Breast epithelium (tissue), 4 donors: ENCODE measurements at regions not wholly inside any gene's neighbourhood (a gene's known extent, or its start where the extent isn't known, plus 50 kb on each side); places are given as distances from the start of the nearest gene placed in this dataset.

Source experiments
- DNase-seq, 2 donors: peaks; one replicate each; pipeline ENCODE4 v3.0.0-alpha.2; 2019; ENCODE audit warnings: low spot score in 2 of 2
- H3K27ac ChIP-seq, 2 donors: fragments of 200-600 bp; sonication (generic) in 1 of 2; one replicate each; pipeline ENCODE4 v1.5.1; 2016 to 2019; ENCODE audit warnings: mild to moderate bottlenecking in 1 of 2
- H3K27me3 ChIP-seq, 2 donors: fragments of 200-600 bp; sonication (generic) in 1 of 2; one replicate each; pipeline versions ENCODE4 v1.5.1 to v1.6.0; 2017 to 2019; ENCODE audit warnings: control low read depth in 1 of 2, mild to moderate bottlenecking in 1 of 2
- H3K36me3 ChIP-seq: fragments of 200-600 bp; one replicate; pipeline ENCODE4 v1.5.1; 2019
- H3K4me1 ChIP-seq, 2 donors: fragments of 200-600 bp; sonication (generic); one replicate each; pipeline ENCODE4 v1.5.1; 2016 to 2019; ENCODE audit warnings: control low read depth in 1 of 2
- H3K4me3 ChIP-seq, 3 donors: fragments of 200-600 bp; sonication (generic); 1 replicate in 2 of 3; 2 replicates in 1 of 3; pipeline ENCODE4 v1.5.1; 2016 to 2019; ENCODE audit warnings: mild to moderate bottlenecking in 3 of 3, moderate library complexity in 2 of 3
- H3K9me3 ChIP-seq, 2 donors: fragments of 200-600 bp; sonication (generic) in 1 of 2; one replicate each; pipeline ENCODE4 v1.5.1; 2016 to 2019; ENCODE audit warnings: control low read depth in 1 of 2
- CTCF ChIP-seq, 3 donors: fragments of 450-650 bp; IDR thresholded peaks; one replicate each; pipeline ENCODE4 v1.5.1; 2016 to 2017; ENCODE audit warnings: antibody characterized with exemption in 3 of 3, mild to moderate bottlenecking in 3 of 3, moderate library complexity in 3 of 3
- POLR2A ChIP-seq: fragments of 450-650 bp; IDR thresholded peaks from one replicate; pipeline ENCODE4 v1.6.1; 2016; ENCODE audit warnings: antibody characterized with exemption, mild to moderate bottlenecking, moderate library complexity
- POLR2AphosphoS5 ChIP-seq, 3 donors: sonication (generic); formaldehyde crosslinking; IDR thresholded peaks; one replicate each; pipeline ENCODE4 v1.6.1; 2017; ENCODE audit warnings: antibody characterized with exemption in 3 of 3
- intact Hi-C: fragments of 100-400 bp; cut with DNase I; formaldehyde crosslinking; loops from one replicate; pipeline ENCODE4 v1.15.1; 2023; ENCODE audit warnings: low total_unique reads

GRCh38 chr20:39462416-39462945, 500.3 kb downstream of the DHX35 start:
- H3K36me3 ChIP-seq, result no peaks in the 10 kb centered on the region
- no peaks in the 10 kb centered on the region for H3K9me3 ChIP-seq
- DNase-seq, result no peak
- no peak overlapping the region for H3K4me3 ChIP-seq
- TF ChIP-seq CTCF (IDR thresholded peaks at IDR 0.05) (no peak), POLR2A (no peak), POLR2AphosphoS5 (IDR thresholded peaks at IDR 0.05) (no peak)
- intact Hi-C loops, result no loop called here
- H3K27me3 ChIP-seq, result no peaks in the 10 kb centered on the region
- H3K27ac ChIP-seq, result peak overlapping the region in 1 of 2 donors; percentile 7
- no peaks in the 10 kb centered on the region for H3K4me1 ChIP-seq

- Histone ChIP-seq H3K9me3 (no peaks in the 10 kb centered on the region), H3K27ac (no peak overlapping the region), H3K27me3 (no peaks in the 10 kb centered on the region), H3K4me3 (no peak overlapping the region), H3K36me3 (no peaks in the 10 kb centered on the region), H3K4me1 (no peaks in the 10 kb centered on the region)
- intact Hi-C loops, result no loop called here
- TF ChIP-seq CTCF (IDR thresholded peaks at IDR 0.05), result no peak
- no peak for TF ChIP-seq POLR2AphosphoS5 (IDR thresholded peaks at IDR 0.05)
- TF ChIP-seq POLR2A, result no peak
- DNase-seq, result no peak
Observed at GRCh38 chr20:39458452-39458851, 496.3 kb downstream of the DHX35 start.

DNA sequence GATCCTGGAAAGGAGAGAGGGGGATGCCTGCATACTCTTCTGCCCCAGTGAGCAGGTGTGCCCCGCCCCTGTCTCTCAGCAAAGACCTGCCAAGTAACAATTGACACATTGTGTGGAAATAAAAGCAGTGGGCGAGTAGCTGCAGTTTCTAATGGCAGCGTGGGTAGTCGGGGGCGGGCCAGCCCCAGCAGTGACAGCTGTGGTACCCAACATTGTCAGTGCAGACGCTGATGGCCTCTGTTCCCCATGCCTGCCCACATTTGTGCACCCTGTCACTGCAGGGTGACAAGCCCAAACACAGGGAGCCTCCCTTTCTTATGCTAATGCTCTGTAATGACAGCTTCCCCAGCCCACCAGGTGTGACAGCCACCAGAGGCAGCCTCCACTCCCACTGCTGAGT, 491.7 kb downstream of the DHX35 start:
- no peak for DNase-seq

DNA sequence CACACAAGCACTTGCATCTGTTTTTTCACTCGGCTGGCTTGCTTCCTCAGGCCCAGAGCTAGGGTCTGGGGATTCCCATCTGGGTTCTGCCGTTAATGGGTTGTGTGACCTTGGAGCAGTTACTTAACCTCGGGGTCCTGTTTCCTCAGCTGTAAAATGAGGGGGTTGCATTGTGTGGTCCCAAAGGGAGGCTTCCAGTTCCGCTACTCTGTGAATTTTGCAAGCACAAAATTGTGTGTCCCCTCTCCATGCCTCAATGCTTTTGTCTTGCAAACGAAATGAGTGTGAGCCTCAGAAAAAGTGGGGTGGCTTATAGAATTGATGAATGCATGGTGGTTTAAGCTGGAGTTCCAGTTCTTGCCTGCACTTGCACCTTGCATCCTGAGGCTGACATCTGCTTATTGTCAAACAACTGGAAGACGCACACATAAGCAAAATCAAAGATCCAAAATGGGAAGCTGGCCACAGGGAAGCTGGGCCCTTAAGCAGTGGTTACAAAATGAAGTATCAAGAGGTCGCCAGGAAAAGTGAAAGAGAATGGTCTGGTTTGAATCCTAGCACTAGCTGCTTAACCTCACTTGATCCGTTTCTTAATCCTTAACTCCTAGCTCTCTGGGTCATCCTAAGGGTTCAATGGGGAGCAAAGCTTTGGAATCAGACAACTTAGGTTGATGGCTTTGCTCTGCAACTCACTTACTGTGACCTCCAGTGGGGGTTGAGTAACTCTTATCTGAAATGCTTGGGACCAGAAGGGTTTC, 490.6 kb downstream of the DHX35 start:
- Histone ChIP-seq H3K27ac (no peak overlapping the region), H3K9me3 (no peaks in the 10 kb centered on the region), H3K27me3 (no peaks in the 10 kb centered on the region), H3K4me1 (no peaks in the 10 kb centered on the region), H3K36me3 (no peaks in the 10 kb centered on the region), H3K4me3 (no peak overlapping the region)
- intact Hi-C loops, result no loop called here
- no peak for DNase-seq
- peak in 1 of 3 donors; percentile 50 for TF ChIP-seq POLR2AphosphoS5 (IDR thresholded peaks at IDR 0.05)
- no peak for TF ChIP-seq POLR2A
- no peak for TF ChIP-seq CTCF (IDR thresholded peaks at IDR 0.05)

More for the DNA sequence above, 491.7 kb downstream of the DHX35 start:
- H3K36me3 ChIP-seq, result no peaks in the 10 kb centered on the region
- peak overlapping the region in 1 of 2 donors; percentile 40 for H3K27ac ChIP-seq
- no peak overlapping the region for H3K4me3 ChIP-seq
- H3K9me3 ChIP-seq, result no peaks in the 10 kb centered on the region
- no peak for TF ChIP-seq CTCF (IDR thresholded peaks at IDR 0.05)
- TF ChIP-seq POLR2A, result no peak
- no peak for TF ChIP-seq POLR2AphosphoS5 (IDR thresholded peaks at IDR 0.05)
- no peaks in the 10 kb centered on the region for H3K4me1 ChIP-seq
- H3K27me3 ChIP-seq, result no peaks in the 10 kb centered on the region
- intact Hi-C loops, result no loop called here

GRCh38 chr20:39451386-39451785, 489.2 kb downstream of the DHX35 start:
- intact Hi-C loops, result no loop called here
- Histone ChIP-seq H3K27me3 (no peaks in the 10 kb centered on the region), H3K27ac (no peak overlapping the region), H3K4me1 (no peaks in the 10 kb centered on the region), H3K9me3 (no peaks in the 10 kb centered on the region), H3K4me3 (no peak overlapping the region), H3K36me3 (no peaks in the 10 kb centered on the region)
- TF ChIP-seq POLR2A, result no peak
- no peak for TF ChIP-seq CTCF (IDR thresholded peaks at IDR 0.05)
- no peak for TF ChIP-seq POLR2AphosphoS5 (IDR thresholded peaks at IDR 0.05)
- no peak for DNase-seq
